ENCODE measurements at regions not wholly inside any gene's neighbourhood (a gene's known extent, or its start where the extent isn't known, plus 50 kb on each side); places are given as distances from the start of the nearest gene placed in this dataset.

- H3K9me3 ChIP-seq (ENCODE audit: control insufficient read depth in 1 of 2, low read length in 2 of 2) = no peaks in the 10 kb centered on the region
- no peaks in the 10 kb centered on the region for H3K36me3 ChIP-seq (ENCODE audit: control insufficient read depth in 1 of 2, insufficient read depth in 2 of 2, low read length in 2 of 2)
- H3K27me3 ChIP-seq (ENCODE audit: low read depth, low read length) = no peaks in the 10 kb centered on the region
- H3K4me3 ChIP-seq (ENCODE audit: low read depth in 1 of 2, low read length in 2 of 2) = no peak overlapping the region
- H3K4me1 ChIP-seq (ENCODE audit: control insufficient read depth in 1 of 2, insufficient read depth in 2 of 2, low read length in 2 of 2) = no peaks in the 10 kb centered on the region
- H3K27ac ChIP-seq (ENCODE audit: low read length) = no peak overlapping the region
Measured at GRCh38 chr2:59462422-59463197, 1090.8 kb downstream of the BCL11A start.

- Histone ChIP-seq H3K4me3 (ENCODE audit: low read depth in 1 of 2, low read length in 2 of 2) (no peak overlapping the region), H3K36me3 (ENCODE audit: control insufficient read depth in 1 of 2, insufficient read depth in 2 of 2, low read length in 2 of 2) (no peaks in the 10 kb centered on the region), H3K27me3 (ENCODE audit: low read depth, low read length) (no peaks in the 10 kb centered on the region), H3K27ac (ENCODE audit: low read length) (no peak overlapping the region), H3K9me3 (ENCODE audit: control insufficient read depth in 1 of 2, low read length in 2 of 2) (no peaks in the 10 kb centered on the region), H3K4me1 (ENCODE audit: control insufficient read depth in 1 of 2, insufficient read depth in 2 of 2, low read length in 2 of 2) (no peaks in the 10 kb centered on the region)
Measured at GRCh38 chr2:59461127-59461526, 1092.3 kb downstream of the BCL11A start.

GRCh38 chr2:59458800-59459199 lies 1094.7 kb downstream of the BCL11A start:
- H3K27ac ChIP-seq (ENCODE audit: low read length) = no peak overlapping the region
- no peaks in the 10 kb centered on the region for H3K4me1 ChIP-seq (ENCODE audit: control insufficient read depth in 1 of 2, insufficient read depth in 2 of 2, low read length in 2 of 2)
- no peaks in the 10 kb centered on the region for H3K36me3 ChIP-seq (ENCODE audit: control insufficient read depth in 1 of 2, insufficient read depth in 2 of 2, low read length in 2 of 2)
- H3K27me3 ChIP-seq (ENCODE audit: low read depth, low read length) = no peaks in the 10 kb centered on the region
- H3K9me3 ChIP-seq (ENCODE audit: control insufficient read depth in 1 of 2, low read length in 2 of 2) = no peaks in the 10 kb centered on the region
- no peak overlapping the region for H3K4me3 ChIP-seq (ENCODE audit: low read depth in 1 of 2, low read length in 2 of 2)

DNA sequence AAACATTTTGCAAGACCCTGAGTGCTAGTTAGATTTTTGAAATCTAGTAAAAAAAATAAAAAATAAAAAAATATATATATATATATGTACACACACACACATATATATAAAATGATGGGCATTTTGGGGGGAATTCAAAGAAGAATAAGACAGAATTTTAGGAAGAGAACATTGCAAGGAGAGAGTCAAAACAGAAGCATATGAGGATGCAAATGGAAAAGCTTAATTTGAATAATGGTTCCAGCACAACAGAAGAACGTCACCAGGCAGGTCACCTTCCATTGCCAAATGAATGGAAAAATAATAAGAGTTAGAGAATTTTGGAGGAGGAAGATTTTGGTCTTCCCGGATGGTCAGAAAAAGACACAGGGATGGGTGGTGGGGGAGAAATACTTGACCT lies 1097.2 kb downstream of the BCL11A start:
- Histone ChIP-seq H3K27me3 (ENCODE audit: low read depth, low read length) (no peaks in the 10 kb centered on the region), H3K4me1 (ENCODE audit: control insufficient read depth in 1 of 2, insufficient read depth in 2 of 2, low read length in 2 of 2) (no peaks in the 10 kb centered on the region), H3K36me3 (ENCODE audit: control insufficient read depth in 1 of 2, insufficient read depth in 2 of 2, low read length in 2 of 2) (no peaks in the 10 kb centered on the region), H3K9me3 (ENCODE audit: control insufficient read depth in 1 of 2, low read length in 2 of 2) (no peaks in the 10 kb centered on the region), H3K27ac (ENCODE audit: low read length) (no peak overlapping the region), H3K4me3 (ENCODE audit: low read depth in 1 of 2, low read length in 2 of 2) (no peak overlapping the region)

GRCh38 chr2:59449274-59449673 lies 1104.2 kb downstream of the BCL11A start:
- H3K9me3 ChIP-seq (ENCODE audit: control insufficient read depth in 1 of 2, low read length in 2 of 2) = no peaks in the 10 kb centered on the region
- no peaks in the 10 kb centered on the region for H3K36me3 ChIP-seq (ENCODE audit: control insufficient read depth in 1 of 2, insufficient read depth in 2 of 2, low read length in 2 of 2)
- H3K4me1 ChIP-seq (ENCODE audit: control insufficient read depth in 1 of 2, insufficient read depth in 2 of 2, low read length in 2 of 2) = no peaks in the 10 kb centered on the region
- no peak overlapping the region for H3K4me3 ChIP-seq (ENCODE audit: low read depth in 1 of 2, low read length in 2 of 2)
- H3K27ac ChIP-seq (ENCODE audit: low read length) = no peak overlapping the region
- no peaks in the 10 kb centered on the region for H3K27me3 ChIP-seq (ENCODE audit: low read depth, low read length)

DNA sequence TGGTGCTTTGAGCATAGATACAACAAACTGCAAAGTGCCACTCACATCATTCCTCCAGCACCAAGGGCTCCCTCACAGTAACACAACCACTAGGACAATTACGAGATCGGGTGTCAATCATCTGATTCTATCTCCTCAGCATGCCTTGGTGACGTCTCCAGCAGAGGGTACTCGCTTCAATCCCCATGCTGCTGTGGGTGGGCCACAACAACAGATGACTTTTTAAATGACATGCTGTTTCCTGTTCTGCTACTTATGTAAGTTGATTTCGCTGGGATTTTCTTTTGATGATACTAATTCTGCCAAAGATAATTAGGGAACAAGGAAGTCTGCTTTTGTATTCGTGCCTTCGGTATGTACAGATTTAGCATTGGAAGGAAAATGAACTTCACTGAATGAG lies 1113.0 kb downstream of the BCL11A start:
- no peak overlapping the region for H3K27ac ChIP-seq (ENCODE audit: low read length)
- H3K4me3 ChIP-seq (ENCODE audit: low read depth in 1 of 2, low read length in 2 of 2) = no peak overlapping the region
- H3K4me1 ChIP-seq (ENCODE audit: control insufficient read depth in 1 of 2, insufficient read depth in 2 of 2, low read length in 2 of 2) = no peaks in the 10 kb centered on the region
- H3K27me3 ChIP-seq (ENCODE audit: low read depth, low read length) = no peaks in the 10 kb centered on the region
- no peaks in the 10 kb centered on the region for H3K36me3 ChIP-seq (ENCODE audit: control insufficient read depth in 1 of 2, insufficient read depth in 2 of 2, low read length in 2 of 2)
- no peaks in the 10 kb centered on the region for H3K9me3 ChIP-seq (ENCODE audit: control insufficient read depth in 1 of 2, low read length in 2 of 2)

DNA sequence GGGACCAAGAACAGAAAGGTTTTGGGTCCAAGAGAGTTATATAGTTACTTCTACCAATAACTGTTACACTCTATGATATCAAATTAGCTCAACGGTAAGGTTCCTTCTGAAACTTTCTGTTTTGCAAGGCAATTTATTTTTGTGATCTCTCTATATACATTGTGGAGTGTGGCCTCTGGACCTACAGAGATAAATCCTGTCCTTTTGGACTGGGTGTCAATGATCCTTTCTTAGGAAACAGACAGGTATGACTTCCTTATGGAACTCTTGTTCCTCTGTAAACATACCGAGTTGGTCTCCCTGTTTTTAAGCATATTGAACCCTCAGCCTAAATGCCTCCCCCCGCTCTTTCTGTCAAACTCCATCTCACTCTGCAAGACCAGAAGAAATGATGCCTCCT lies 1117.8 kb downstream of the BCL11A start:
- Histone ChIP-seq H3K27me3 (ENCODE audit: low read depth, low read length) (no peaks in the 10 kb centered on the region), H3K36me3 (ENCODE audit: control insufficient read depth in 1 of 2, insufficient read depth in 2 of 2, low read length in 2 of 2) (no peaks in the 10 kb centered on the region), H3K9me3 (ENCODE audit: control insufficient read depth in 1 of 2, low read length in 2 of 2) (peaks cover 0 to 4% of the 10 kb centered on the region in 2 donors), H3K4me3 (ENCODE audit: low read depth in 1 of 2, low read length in 2 of 2) (no peak overlapping the region), H3K27ac (ENCODE audit: low read length) (no peak overlapping the region), H3K4me1 (ENCODE audit: control insufficient read depth in 1 of 2, insufficient read depth in 2 of 2, low read length in 2 of 2) (no peaks in the 10 kb centered on the region)

GRCh38 chr2:59428940-59429339 lies 1124.5 kb downstream of the BCL11A start:
- no peak overlapping the region for H3K27ac ChIP-seq (ENCODE audit: low read length)
- H3K9me3 ChIP-seq (ENCODE audit: control insufficient read depth in 1 of 2, low read length in 2 of 2) = peaks cover 0 to 4% of the 10 kb centered on the region in 2 donors
- H3K36me3 ChIP-seq (ENCODE audit: control insufficient read depth in 1 of 2, insufficient read depth in 2 of 2, low read length in 2 of 2) = no peaks in the 10 kb centered on the region
- no peaks in the 10 kb centered on the region for H3K27me3 ChIP-seq (ENCODE audit: low read depth, low read length)
- H3K4me3 ChIP-seq (ENCODE audit: low read depth in 1 of 2, low read length in 2 of 2) = no peak overlapping the region
- H3K4me1 ChIP-seq (ENCODE audit: control insufficient read depth in 1 of 2, insufficient read depth in 2 of 2, low read length in 2 of 2) = no peaks in the 10 kb centered on the region

DNA sequence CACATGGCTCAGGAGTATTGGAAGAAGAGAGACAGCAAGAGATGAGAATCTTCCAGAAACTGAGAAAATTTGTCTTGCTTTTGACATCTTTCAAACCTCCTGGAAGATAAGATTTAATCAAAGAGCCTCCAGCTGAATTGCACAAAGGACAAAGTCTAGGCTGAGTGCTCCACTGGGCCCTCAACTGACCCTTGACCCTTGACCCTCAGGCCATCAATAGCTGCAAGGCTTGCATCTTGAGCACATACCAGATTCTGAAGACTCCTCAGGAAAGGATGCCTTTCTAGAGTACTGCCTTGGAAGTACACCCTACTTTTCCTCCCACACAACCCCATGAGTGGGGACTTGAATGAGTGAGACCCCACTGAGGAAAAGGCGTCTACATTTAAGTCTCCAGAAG lies 1125.5 kb downstream of the BCL11A start:
- H3K4me1 ChIP-seq (ENCODE audit: control insufficient read depth in 1 of 2, insufficient read depth in 2 of 2, low read length in 2 of 2) = no peaks in the 10 kb centered on the region
- no peak overlapping the region for H3K4me3 ChIP-seq (ENCODE audit: low read depth in 1 of 2, low read length in 2 of 2)
- H3K27ac ChIP-seq (ENCODE audit: low read length) = no peak overlapping the region
- no peaks in the 10 kb centered on the region for H3K27me3 ChIP-seq (ENCODE audit: low read depth, low read length)
- H3K36me3 ChIP-seq (ENCODE audit: control insufficient read depth in 1 of 2, insufficient read depth in 2 of 2, low read length in 2 of 2) = no peaks in the 10 kb centered on the region
- H3K9me3 ChIP-seq (ENCODE audit: control insufficient read depth in 1 of 2, low read length in 2 of 2) = peaks cover 0 to 4% of the 10 kb centered on the region in 2 donors

DNA sequence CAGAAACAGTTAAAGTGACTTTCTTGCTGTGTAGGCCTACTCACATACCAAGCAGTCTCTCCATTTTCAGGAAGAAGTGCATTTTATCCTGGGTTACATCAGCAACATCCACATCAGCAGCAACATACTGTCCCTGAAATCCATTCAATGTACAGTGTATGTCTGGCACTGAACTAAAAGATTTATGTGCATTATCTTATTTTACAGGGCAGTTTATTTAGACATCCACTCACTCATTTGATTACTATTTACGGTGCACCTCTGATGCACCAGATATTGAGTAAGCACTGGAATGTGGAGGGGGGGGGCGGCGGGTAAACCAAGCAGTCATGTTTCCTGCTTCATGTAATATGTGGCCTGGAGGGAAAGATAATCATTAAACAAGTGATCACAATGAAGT lies 1128.2 kb downstream of the BCL11A start:
- no peak overlapping the region for H3K27ac ChIP-seq (ENCODE audit: low read length)
- H3K9me3 ChIP-seq (ENCODE audit: control insufficient read depth in 1 of 2, low read length in 2 of 2) = no peaks in the 10 kb centered on the region
- H3K4me1 ChIP-seq (ENCODE audit: control insufficient read depth in 1 of 2, insufficient read depth in 2 of 2, low read length in 2 of 2) = no peaks in the 10 kb centered on the region
- no peaks in the 10 kb centered on the region for H3K27me3 ChIP-seq (ENCODE audit: low read depth, low read length)
- H3K4me3 ChIP-seq (ENCODE audit: low read depth in 1 of 2, low read length in 2 of 2) = no peak overlapping the region
- no peaks in the 10 kb centered on the region for H3K36me3 ChIP-seq (ENCODE audit: control insufficient read depth in 1 of 2, insufficient read depth in 2 of 2, low read length in 2 of 2)

DNA sequence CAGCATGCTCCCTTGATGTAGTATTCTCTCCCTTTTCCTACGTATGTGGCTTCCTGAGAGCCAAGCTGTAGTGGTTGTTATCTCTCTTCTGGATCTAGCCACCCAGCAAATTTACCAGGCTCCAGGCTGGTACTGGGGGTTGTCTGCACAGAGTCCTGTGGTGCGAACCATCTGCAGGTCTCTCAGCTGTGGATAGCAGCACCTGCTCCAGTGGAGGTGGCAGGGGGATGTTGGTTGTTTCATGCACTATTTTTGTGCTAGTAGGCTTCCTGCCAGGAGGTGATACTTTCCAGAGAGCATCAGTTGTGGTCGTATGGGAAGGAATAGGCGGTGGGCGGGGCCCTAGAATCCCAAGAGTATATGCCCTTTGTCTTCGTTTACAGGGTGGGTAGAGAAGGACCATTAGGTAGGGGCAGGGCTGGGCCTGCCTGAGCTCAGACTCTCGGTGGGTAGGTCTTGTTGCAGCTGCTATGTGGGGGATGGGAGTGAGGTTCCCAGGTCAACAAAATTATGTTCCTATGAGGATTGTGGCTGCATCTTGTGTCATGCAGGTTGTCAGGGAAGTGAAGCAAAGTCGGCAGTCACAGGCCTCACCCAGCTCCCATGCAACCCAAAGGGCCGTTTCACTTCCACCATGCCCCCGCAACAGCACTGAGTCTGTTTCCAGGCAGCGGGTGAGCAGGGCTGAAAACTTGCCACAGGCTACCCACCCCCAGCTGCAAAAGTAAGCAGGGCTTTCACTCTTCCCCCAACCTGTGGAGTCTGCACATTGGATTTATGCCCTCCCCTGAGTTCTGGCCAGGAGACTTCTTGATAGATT lies 1139.5 kb downstream of the BCL11A start:
- Histone ChIP-seq H3K27me3 (ENCODE audit: low read depth, low read length) (no peaks in the 10 kb centered on the region), H3K4me3 (ENCODE audit: low read depth in 1 of 2, low read length in 2 of 2) (no peak overlapping the region), H3K27ac (ENCODE audit: low read length) (no peak overlapping the region), H3K4me1 (ENCODE audit: control insufficient read depth in 1 of 2, insufficient read depth in 2 of 2, low read length in 2 of 2) (no peaks in the 10 kb centered on the region), H3K9me3 (ENCODE audit: control insufficient read depth in 1 of 2, low read length in 2 of 2) (peaks cover 2 to 3% of the 10 kb centered on the region in 2 donors), H3K36me3 (ENCODE audit: control insufficient read depth in 1 of 2, insufficient read depth in 2 of 2, low read length in 2 of 2) (no peaks in the 10 kb centered on the region)
